T-helper 1 cell (primary cell): ENCODE measurements at regions not wholly inside any gene's neighbourhood (a gene's known extent, or its start where the extent isn't known, plus 50 kb on each side); places are given as distances from the start of the nearest gene placed in this dataset.

ENCODE experiments used
- DNase-seq, 5 donors: peaks; one replicate each; pipeline ENCODE4 v3.0.0-alpha.2; 2012 to 2020

DNA sequence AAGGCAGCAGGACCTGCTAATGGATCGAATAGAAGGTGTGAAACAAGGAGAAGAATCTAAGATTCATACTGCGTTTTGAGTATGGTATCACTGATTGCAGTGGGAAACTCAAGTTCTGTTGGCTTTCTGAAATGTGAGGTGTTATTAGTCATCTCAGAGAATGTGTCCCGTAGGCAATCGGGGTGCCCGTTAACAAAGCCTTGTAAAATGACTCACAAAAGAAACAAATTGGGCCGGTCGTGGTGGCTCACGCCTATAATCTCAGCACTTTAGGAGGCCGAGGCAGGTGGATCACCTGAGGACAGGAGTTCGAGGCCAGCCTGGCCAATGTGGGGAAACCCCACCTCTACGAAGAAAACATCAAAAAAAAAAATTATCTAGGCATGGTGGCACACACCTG, 118.2 kb upstream of the C7orf33 start:
- DNase-seq = peak in 1 of 5 donors; percentile 20

DNA sequence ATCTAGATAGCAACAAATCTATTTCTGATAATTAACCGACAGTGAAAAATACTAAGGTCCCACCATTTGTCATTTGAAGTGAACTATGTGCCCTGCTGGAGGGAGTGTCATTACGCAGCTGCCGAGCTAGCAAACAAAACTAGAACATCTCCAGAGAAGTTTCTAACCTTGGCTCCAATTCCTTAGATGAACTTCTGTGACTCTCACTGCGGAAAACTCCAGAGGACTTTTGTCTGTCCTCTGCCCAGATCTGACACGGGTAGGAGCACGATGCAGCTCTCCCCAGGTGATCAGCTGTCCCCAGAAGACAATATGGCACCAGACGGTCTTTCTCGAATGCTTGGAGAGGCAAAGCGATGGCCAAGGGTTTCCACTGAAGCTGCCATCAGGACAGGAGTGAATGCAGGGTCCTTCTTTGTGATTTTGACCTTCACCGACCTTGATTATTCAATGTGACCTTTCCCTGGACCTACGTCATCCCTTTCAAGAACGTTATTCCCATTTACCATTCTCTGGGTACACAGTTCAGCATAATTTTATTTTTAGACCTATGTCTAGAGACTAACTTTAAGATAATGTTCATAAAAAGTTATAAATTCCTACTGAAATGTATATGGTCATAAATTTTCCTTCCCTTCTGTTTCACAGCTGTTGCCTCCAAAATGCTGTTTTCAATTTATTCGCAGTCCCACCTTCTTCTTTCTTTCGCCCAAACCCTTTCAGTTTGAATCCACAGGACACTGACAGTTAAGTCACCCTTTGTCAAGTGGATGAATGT, 116.7 kb upstream of the C7orf33 start:
- DNase-seq = no peak

DNA sequence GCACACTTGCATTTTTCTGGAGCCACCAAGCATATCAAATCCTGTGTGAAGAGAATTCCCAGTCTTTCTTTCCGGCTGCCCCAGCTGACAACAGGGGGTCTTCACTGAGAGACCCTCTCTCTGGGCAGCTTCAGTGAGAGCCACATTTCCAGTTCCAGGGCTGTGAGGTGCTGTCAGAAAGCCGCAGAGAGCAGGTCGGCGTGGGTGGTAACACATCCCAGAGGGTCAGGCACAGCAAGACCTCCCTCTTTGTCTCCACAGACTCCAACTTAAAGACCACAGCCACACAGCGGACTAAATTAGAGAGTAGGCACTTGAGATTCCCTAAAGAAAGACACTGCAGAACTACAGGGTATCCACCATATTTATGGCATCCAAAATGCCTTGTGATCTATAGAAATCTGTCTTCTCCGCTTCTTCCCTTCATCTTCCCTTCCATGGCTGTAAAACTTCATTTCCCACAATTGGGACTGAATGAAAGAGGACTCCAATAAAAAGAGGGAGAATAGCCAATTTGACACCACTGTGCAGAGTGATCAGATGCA, 116.0 kb upstream of the C7orf33 start:
- DNase-seq = no peak

DNA sequence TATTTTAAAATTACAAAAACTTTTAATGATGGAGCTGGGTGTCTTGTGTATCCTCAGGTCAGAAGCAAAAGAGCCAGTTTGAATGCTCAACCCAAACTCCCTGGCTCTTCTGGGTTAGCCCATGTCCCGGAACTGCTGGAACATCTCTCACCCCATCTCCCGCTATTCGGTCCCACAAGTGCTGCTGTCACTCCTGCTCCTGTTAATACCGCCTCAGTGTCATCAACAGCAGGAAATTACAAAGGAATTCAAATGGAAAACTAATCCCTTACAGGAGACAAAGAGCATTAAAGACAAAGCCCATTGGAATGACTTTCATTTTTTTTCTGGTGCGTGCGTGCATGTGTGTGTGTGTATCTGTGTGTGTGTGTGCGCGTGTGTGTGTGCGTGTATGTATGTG, 112.0 kb upstream of the C7orf33 start:
- DNase-seq = no peak

DNA sequence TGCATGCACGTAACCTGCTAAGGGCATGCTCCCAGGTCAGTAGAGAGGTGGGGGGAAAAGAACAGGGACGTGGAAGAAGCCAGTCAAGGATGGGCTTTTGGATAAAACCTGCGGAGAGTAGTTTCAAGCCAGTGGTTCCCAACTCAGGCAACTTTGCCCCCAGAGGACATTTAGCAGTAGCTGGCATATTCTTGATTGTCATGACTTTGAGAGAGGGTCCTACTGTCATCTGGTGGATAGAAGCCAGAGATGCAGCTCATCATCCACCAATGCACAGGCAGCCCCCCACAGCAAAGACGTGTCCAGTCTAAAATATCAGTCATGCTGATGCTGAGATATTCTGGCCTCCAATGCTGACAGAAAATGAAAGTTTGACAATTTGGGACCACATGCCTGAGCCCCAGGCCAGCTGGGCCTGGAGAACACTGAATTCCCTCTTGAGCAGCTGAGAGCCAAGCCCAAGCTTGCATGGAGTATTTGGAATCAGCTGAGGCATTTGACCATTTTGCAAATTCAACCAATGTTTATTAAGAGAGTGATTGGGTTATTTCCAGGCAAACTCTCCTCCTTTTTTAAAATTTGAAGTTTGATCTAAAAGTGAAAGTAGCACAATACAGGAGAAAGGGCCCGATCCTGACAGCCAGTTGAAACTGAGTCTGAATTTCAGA, 110.0 kb upstream of the C7orf33 start:
- DNase-seq = no peak

GRCh38 chr7:148481147-148481526, 109.4 kb upstream of the C7orf33 start:
- no peak for DNase-seq

DNA sequence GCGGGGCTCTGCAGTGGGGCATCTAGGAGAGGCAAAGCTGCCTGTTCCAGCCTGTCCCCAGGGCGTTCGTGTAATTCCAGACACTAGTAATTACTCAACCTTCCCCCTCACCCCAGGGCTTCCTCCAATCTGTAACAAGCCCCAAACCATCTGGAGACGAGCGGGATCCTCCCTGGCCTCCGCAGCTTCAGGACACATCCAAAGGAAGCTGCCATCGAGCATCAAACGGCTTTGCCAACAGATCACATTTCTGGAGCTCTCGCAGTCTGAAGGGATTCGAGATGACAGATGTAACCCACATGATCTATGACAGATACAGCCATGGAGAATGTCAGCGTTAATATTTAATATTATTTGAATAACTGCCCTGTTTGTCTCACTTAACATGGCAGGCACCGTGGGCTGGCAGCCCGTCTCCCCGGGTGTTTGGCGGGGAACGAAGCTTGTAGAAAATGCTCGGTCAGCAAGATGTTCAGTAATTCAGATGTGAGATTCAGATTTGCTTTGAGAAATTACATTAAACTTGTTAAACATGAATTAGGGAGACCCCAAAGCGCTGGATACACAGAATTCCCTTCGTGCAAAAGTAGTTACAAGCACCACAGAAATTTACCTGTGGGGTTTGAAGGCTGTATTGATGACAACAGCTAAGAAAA, 108.5 kb upstream of the C7orf33 start:
- no peak for DNase-seq

- no peak for DNase-seq
Observed at GRCh38 chr7:148483515-148484308, 106.9 kb upstream of the C7orf33 start.

DNA sequence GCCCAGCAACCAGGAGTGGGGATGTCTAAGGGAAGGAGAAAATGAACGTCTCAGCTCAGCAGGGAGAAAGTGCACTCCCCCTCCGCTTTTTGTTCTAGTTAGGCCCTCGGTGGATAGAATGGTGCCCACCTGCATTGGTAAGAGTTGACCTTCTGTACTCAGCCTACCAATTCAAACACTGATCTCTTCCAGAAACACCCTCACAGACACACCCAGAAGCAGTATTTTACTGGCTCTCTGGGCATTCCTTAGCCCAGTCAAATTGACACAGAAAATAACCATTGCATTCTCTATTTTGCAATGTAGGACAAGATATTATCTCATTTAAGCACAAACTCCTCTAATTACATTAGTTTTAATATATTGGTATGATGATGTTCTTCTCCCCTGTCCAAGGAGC, 106.1 kb upstream of the C7orf33 start:
- DNase-seq = no peak

- no peak for DNase-seq
Observed at GRCh38 chr7:148485618-148486017, 104.9 kb upstream of the C7orf33 start.

GRCh38 chr7:148486937-148487336, 103.6 kb upstream of the C7orf33 start:
- no peak for DNase-seq

- DNase-seq = no peak
Observed at GRCh38 chr7:148487912-148488311, 102.7 kb upstream of the C7orf33 start.

GRCh38 chr7:148489678-148490077, 100.9 kb upstream of the C7orf33 start:
- no peak for DNase-seq

- no peak for DNase-seq
Observed at GRCh38 chr7:148492157-148492860, 98.3 kb upstream of the C7orf33 start.

DNA sequence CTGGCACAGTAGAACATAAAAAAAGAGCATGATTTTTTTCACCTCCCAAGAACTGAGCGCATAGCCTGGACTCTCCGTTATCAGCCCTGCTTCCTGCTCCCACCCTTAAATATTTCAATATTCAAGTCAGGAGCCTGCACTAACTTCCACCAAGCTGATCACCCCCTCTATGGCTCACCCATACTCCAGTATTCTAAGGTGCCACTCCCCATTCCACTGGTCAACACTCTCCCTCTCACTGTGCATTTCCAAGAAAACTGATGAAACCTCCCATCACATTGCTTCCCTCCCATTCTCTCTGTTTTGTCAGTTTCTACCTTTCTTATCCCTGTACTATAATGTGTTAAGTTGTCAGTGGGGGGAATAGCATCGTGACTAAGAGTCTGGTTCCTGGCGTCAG, 95.0 kb upstream of the C7orf33 start:
- no peak for DNase-seq

DNA sequence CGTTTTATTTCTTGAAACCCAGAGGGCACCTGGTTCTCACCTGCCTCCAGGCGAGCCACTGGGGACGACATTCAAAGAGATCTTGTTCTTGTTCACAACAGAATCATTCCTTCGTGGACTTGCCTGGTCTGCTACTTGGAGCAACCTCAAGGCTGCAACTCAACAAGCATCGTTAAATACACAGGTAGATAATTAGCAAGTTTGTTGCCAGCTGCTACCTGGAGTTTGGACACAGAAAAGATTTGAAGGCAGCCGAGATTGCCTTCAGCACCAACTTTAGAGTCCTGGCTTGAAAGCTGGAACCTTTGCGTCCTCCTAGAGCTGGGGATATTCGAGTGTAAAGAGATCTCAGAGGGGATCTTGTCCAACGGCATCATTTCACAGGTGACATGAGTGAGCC, 89.6 kb upstream of the C7orf33 start:
- no peak for DNase-seq

GRCh38 chr7:148503900-148504487, 86.6 kb upstream of the C7orf33 start:
- peak in 1 of 5 donors; percentile 31 for DNase-seq

- no peak for DNase-seq
Observed at GRCh38 chr7:148505645-148506375, 84.8 kb upstream of the C7orf33 start.

- DNase-seq = peak in 1 of 5 donors; percentile 76
Observed at GRCh38 chr7:148507064-148507573, 83.4 kb upstream of the C7orf33 start.

DNA sequence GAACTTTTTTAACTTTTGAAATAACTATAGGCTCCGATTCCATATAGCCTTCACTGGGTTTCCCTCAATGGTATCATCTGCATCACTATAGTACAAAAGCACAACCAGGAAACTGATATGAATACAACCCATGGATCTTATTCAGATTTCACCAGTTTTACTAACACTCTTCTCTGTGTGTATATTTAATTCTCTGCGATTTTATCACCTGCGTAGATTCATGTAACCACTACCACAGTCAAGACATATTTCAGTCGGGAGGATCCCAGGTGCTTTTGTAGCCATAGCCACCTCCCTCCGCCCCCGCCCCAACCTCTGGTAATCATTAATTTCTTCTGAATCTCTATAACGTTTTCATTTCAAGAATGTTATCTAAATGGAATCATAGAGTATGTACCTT, 82.8 kb upstream of the C7orf33 start:
- DNase-seq = peak in 1 of 5 donors; percentile 19

DNA sequence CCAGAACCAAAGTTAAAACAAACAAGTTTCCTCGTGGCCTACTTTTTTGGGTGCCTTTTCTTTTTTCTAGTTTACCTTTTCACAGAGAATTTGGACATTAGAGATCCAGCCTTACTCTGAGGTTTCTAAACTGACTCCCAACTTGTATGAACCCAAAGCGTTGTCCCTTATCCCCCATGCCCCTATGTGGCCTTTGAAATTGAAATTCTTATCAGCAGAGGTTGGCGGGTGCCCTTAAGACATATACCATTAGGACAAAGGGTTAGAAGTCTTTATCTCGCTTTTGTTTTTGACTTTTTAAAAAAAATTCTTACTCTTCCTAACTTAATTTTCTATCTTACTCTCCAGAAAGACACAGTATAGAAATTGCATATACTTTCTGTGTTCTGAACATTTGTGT, 76.3 kb upstream of the C7orf33 start:
- no peak for DNase-seq
